Neutrophil (primary cell): ENCODE measurements at regions not wholly inside any gene's neighbourhood (a gene's known extent, or its start where the extent isn't known, plus 50 kb on each side); places are given as distances from the start of the nearest gene placed in this dataset.

ENCODE experiments used
- H3K27ac ChIP-seq: fragments of 200-600 bp; sonication (generic); 2 replicates; pipeline ENCODE4 v1.5.1; 2016; ENCODE audit warnings: mild to moderate bottlenecking, moderate library complexity
- H3K27me3 ChIP-seq: fragments of 200-600 bp; sonication (generic); 2 replicates; pipeline ENCODE4 v1.6.0; 2016; ENCODE audit warnings: mild to moderate bottlenecking
- H3K36me3 ChIP-seq: fragments of 200-600 bp; sonication (generic); 2 replicates; pipeline ENCODE4 v1.5.1; 2017
- H3K4me1 ChIP-seq, 2 experiments: fragments of 200-600 bp in 1 of 2; sonication (generic) in 1 of 2; 1 replicate in 1 of 2; 2 replicates in 1 of 2; pipeline versions ENCODE4 v1.5.1 to v1.6.1; 2013 to 2016; ENCODE audit warnings: low read depth in 1 of 2, low read length in 1 of 2, mild to moderate bottlenecking in 1 of 2, moderate library complexity in 1 of 2; ENCODE audit not compliant: control insufficient read depth in 1 of 2, insufficient read depth in 1 of 2
- H3K4me3 ChIP-seq, 2 experiments: fragments of 200-600 bp in 1 of 2; sonication (generic) in 1 of 2; 1 replicate in 1 of 2; 2 replicates in 1 of 2; pipeline ENCODE4 v1.5.1; 2013 to 2016; ENCODE audit warnings: low read depth in 1 of 2, low read length in 1 of 2, mild to moderate bottlenecking in 1 of 2, moderate library complexity in 1 of 2
- H3K9me3 ChIP-seq: fragments of 200-600 bp; sonication (generic); 2 replicates; pipeline ENCODE4 v1.5.1; 2016
- TF ChIP-seq, protein P1 (sequence below): fragments of 200-600 bp; sonication (generic); IDR thresholded peaks from 2 replicates; pipeline ENCODE4 v1.5.1; 2016; ENCODE audit warnings: antibody characterized with exemption

DNA sequence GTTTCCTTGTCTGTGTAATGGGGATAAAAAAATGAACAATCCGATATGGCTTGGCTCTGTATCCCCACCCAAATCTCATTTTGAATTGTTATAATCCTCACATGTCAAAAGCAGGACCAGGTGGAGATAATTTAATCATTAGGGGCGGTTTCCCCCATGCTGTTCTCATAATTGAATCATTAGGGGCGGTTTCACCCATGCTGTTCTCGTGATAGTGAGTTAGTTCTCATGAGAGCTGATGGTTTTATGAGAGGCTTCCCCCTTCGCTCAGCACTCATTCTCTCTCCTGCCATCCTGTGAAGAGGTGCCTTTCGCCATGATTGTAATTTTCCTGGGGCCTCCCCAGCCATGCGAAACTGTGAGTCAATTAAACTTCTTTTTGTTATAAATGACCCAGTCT is 633.5 kb downstream of the RAPGEF2 start:
- TF ChIP-seq, protein P1, sequence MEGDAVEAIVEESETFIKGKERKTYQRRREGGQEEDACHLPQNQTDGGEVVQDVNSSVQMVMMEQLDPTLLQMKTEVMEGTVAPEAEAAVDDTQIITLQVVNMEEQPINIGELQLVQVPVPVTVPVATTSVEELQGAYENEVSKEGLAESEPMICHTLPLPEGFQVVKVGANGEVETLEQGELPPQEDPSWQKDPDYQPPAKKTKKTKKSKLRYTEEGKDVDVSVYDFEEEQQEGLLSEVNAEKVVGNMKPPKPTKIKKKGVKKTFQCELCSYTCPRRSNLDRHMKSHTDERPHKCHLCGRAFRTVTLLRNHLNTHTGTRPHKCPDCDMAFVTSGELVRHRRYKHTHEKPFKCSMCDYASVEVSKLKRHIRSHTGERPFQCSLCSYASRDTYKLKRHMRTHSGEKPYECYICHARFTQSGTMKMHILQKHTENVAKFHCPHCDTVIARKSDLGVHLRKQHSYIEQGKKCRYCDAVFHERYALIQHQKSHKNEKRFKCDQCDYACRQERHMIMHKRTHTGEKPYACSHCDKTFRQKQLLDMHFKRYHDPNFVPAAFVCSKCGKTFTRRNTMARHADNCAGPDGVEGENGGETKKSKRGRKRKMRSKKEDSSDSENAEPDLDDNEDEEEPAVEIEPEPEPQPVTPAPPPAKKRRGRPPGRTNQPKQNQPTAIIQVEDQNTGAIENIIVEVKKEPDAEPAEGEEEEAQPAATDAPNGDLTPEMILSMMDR: no peak
- Histone ChIP-seq H3K4me1 (no peaks in the 10 kb centered on the region), H3K27me3 (no peaks in the 10 kb centered on the region), H3K27ac (no peak overlapping the region), H3K9me3 (no peaks in the 10 kb centered on the region), H3K36me3 (no peaks in the 10 kb centered on the region), H3K4me3 (no peak overlapping the region)

DNA sequence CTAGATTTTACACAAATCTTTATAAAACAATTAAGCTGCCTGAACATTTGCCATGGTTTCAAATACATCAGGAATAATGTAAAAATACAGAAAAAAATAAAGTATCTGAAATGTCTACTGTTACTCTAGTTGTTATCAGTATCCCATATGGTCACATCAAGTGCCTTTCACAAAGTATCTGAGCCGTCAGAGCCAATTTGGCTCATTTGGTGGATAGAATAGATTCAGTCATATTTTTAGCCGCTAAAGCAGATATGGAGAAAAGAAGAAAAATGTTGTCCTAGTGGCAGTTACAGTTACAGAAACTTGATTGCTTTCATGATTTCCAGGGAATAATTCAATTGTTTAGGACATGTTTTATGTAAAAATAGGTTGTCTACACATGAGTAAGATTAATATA is 641.1 kb downstream of the RAPGEF2 start:
- TF ChIP-seq, protein P1: no peak
- H3K4me1 ChIP-seq: no peaks in the 10 kb centered on the region
- no peaks in the 10 kb centered on the region for H3K9me3 ChIP-seq
- no peak overlapping the region for H3K27ac ChIP-seq
- no peaks in the 10 kb centered on the region for H3K36me3 ChIP-seq
- H3K27me3 ChIP-seq: no peaks in the 10 kb centered on the region
- H3K4me3 ChIP-seq: no peak overlapping the region

DNA sequence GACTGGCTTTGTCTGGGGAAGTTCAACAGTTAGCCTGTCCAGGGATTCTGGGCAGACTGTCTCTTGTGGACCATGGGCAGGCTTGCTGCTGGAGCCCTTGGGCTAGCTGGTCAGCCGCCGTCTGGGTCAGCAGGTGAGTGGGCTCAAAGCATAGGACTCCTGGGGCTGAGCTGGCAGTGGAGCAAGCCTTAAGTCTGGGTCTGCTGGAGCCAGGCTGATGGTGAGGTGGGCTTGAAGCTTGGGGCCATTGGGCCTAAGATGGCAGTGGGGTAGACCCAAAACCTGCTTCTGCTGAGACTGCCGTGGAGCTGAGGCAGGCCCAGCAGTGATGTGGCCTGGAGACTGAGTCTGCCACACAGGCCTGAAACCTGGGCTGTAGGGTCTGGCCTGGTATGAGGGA is 645.1 kb downstream of the RAPGEF2 start:
- Histone ChIP-seq H3K4me1 (no peaks in the 10 kb centered on the region), H3K4me3 (no peak overlapping the region), H3K9me3 (no peaks in the 10 kb centered on the region), H3K36me3 (no peaks in the 10 kb centered on the region), H3K27ac (no peak overlapping the region), H3K27me3 (no peaks in the 10 kb centered on the region)
- TF ChIP-seq, protein P1: no peak

DNA sequence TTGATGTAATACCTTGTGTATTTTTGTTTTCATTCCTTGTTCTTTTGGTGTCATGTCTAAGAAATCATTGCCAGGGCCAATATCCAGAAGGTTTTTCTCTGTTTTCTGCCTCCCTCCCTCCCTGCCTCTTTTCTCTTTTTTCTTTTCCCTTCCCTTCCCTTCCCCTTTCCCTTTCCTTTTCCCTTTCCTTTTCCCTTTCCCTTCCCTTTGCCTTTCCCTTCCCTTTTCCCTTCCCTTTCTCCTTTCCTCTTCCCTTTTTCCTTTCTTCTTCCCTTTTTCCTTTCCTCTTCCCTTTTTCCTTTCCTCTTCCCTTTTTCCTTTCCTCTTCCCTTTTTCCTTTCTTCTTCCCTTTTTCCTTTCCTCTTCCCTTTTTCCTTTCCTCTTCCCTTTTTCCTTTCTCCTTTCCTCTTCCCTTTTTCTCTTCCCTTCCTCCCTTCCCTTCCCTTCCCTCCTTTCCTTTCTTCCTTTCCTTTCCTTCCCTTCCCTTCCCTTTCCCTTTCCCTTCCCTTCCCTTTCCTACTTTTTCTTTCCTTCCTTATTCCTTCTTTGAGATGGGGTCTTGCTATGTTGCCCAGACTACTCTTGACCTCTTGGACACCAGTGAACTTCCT is 646.1 kb downstream of the RAPGEF2 start:
- TF ChIP-seq, protein P1: no peak
- Histone ChIP-seq H3K4me3 (no peak overlapping the region), H3K27me3 (no peaks in the 10 kb centered on the region), H3K27ac (no peak overlapping the region), H3K9me3 (no peaks in the 10 kb centered on the region), H3K4me1 (no peaks in the 10 kb centered on the region), H3K36me3 (no peaks in the 10 kb centered on the region)

DNA sequence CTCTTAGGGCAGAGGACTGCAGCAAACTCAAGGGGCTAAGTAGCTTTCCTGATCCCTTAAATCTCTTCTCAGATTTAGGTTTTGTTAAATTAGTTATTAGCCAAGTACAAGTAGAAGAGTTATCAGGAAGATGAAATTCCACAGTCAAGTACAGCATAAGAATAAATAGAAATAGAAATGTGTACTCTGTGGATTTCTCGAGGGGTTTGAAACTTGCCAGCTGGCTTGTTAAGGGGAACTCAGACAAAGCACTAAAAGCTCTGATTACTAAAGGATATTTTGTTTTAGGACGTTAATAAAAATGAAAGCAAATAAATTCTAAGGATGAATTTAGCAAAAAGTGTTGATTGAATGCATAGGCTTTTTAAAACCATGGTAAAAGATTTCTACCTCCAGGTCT is 654.6 kb downstream of the RAPGEF2 start:
- no peaks in the 10 kb centered on the region for H3K27me3 ChIP-seq
- no peaks in the 10 kb centered on the region for H3K9me3 ChIP-seq
- H3K4me1 ChIP-seq: no peaks in the 10 kb centered on the region
- TF ChIP-seq, protein P1: no peak
- no peak overlapping the region for H3K27ac ChIP-seq
- no peaks in the 10 kb centered on the region for H3K36me3 ChIP-seq
- H3K4me3 ChIP-seq: no peak overlapping the region

DNA sequence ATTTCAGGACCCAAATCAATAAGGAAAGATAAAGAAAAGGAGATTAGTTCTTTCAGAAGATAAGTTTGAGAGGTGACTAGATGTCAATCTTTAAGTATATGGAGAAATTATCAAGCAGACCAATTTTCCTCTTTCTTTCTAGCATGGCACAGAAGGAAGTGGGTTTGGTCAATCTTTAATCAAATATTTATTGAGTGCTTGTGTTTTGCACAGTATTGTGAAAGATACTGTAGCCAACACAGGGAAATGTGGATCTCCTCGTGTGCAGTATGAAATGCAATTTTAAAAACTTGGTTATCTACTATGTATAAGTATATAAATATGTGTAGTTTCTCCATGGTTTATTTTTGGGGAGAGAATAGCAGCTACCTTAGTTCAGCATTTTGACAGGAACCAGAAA is 655.2 kb downstream of the RAPGEF2 start:
- TF ChIP-seq, protein P1: no peak

More for the DNA sequence above, 655.2 kb downstream of the RAPGEF2 start:
- H3K36me3 ChIP-seq: no peaks in the 10 kb centered on the region
- no peak overlapping the region for H3K27ac ChIP-seq
- H3K4me3 ChIP-seq: no peak overlapping the region
- H3K9me3 ChIP-seq: no peaks in the 10 kb centered on the region
- H3K4me1 ChIP-seq: no peaks in the 10 kb centered on the region
- H3K27me3 ChIP-seq: no peaks in the 10 kb centered on the region
